ENCODE measurements at regions not wholly inside any gene's neighbourhood (a gene's known extent, or its start where the extent isn't known, plus 50 kb on each side); places are given as distances from the start of the nearest gene placed in this dataset.

DNA sequence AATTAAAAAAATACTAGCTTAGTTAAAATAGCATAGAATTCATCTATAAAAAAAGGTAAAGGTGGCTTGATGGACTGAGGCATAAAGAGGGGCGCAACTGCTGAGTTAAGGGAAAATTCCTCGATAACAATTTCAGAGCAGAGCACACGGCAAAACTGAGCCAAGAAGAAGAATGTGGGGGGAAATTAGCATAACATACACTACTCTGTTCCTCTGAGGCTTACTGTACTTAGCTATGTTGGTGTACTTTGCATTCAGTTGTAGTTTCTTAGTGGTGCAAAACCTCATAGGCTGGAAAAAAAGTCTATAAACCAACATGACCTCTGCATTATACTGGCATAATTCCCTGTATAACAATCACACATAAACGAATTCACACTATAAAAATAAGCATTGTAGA lies 357.9 kb upstream of the LRRC3B start:
- H3K9me3 ChIP-seq (ENCODE audit: control insufficient read depth, insufficient read depth, low read depth, low read length): no peaks in the 10 kb centered on the region
- no peak for DNase-seq (ENCODE audit: low read depth in 2 of 2)
- no peaks in the 10 kb centered on the region for H3K79me2 ChIP-seq (ENCODE audit: control insufficient read depth, insufficient read depth, low read length)
- H3K27ac ChIP-seq (ENCODE audit: insufficient read depth, low read length): no peak overlapping the region
- no peak overlapping the region for H3K4me2 ChIP-seq (ENCODE audit: extremely low read depth, insufficient read depth, low read length)
- no peak overlapping the region for H3K9ac ChIP-seq (ENCODE audit: insufficient read depth, low read length)
- H4K20me1 ChIP-seq (ENCODE audit: control insufficient read depth, extremely low read depth, insufficient read depth, low read length): no peaks in the 10 kb centered on the region
- H3K36me3 ChIP-seq (ENCODE audit: control insufficient read depth, insufficient read depth, low read length): no peaks in the 10 kb centered on the region
- no peak overlapping the region for H3K4me3 ChIP-seq (replicated peaks in 1 of 4; ENCODE audit: control extremely low read depth in 1 of 4, insufficient read depth in 1 of 4, low read depth in 3 of 4, low read length in 4 of 4)
- H2AFZ ChIP-seq (ENCODE audit: low read length): no peak overlapping the region
- no peak for TF ChIP-seq EZH2 (IDR thresholded peaks at IDR 0.05; ENCODE audit: low read length, missing control alignments)
- TF ChIP-seq, protein P1, sequence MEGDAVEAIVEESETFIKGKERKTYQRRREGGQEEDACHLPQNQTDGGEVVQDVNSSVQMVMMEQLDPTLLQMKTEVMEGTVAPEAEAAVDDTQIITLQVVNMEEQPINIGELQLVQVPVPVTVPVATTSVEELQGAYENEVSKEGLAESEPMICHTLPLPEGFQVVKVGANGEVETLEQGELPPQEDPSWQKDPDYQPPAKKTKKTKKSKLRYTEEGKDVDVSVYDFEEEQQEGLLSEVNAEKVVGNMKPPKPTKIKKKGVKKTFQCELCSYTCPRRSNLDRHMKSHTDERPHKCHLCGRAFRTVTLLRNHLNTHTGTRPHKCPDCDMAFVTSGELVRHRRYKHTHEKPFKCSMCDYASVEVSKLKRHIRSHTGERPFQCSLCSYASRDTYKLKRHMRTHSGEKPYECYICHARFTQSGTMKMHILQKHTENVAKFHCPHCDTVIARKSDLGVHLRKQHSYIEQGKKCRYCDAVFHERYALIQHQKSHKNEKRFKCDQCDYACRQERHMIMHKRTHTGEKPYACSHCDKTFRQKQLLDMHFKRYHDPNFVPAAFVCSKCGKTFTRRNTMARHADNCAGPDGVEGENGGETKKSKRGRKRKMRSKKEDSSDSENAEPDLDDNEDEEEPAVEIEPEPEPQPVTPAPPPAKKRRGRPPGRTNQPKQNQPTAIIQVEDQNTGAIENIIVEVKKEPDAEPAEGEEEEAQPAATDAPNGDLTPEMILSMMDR (conservative IDR thresholded peaks at IDR 0.05 in 1 of 2, IDR thresholded peaks at IDR 0.05 in 1 of 2; ENCODE audit: low read depth in 1 of 2, low read length in 2 of 2): no peak
- H3K4me1 ChIP-seq (ENCODE audit: control insufficient read depth, extremely low read depth, insufficient read depth, low read length): no peaks in the 10 kb centered on the region
- H3K27me3 ChIP-seq (ENCODE audit: control insufficient read depth, insufficient read depth, low read length): no peaks in the 10 kb centered on the region

DNA sequence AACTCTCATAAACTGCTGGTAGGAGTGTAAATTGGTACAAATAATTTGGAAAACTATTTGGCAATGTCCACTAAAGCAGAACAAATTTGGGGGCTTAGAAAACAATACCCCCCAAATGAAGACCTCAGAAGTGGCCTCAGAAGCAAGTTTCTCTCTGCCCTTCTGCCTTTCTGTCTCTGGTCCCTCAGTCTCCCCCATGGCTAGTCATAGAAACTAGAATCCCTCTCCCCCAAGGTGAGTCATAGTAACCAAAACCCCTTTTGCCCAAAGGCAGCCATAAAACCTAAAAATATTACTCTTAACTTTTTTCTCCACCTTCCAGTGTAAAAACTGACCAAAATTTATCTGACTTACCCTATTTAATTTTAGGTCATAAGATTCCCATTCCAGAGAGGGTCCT lies 350.7 kb upstream of the LRRC3B start:
- H4K20me1 ChIP-seq (ENCODE audit: control insufficient read depth, extremely low read depth, insufficient read depth, low read length): no peaks in the 10 kb centered on the region
- no peak overlapping the region for H3K27ac ChIP-seq (ENCODE audit: insufficient read depth, low read length)
- H3K9ac ChIP-seq (ENCODE audit: insufficient read depth, low read length): no peak overlapping the region
- H3K4me3 ChIP-seq (replicated peaks in 1 of 4; ENCODE audit: control extremely low read depth in 1 of 4, insufficient read depth in 1 of 4, low read depth in 3 of 4, low read length in 4 of 4): no peak overlapping the region
- H3K4me2 ChIP-seq (ENCODE audit: extremely low read depth, insufficient read depth, low read length): no peak overlapping the region
- TF ChIP-seq EZH2 (IDR thresholded peaks at IDR 0.05; ENCODE audit: low read length, missing control alignments): no peak
- TF ChIP-seq, protein P1 (conservative IDR thresholded peaks at IDR 0.05 in 1 of 2, IDR thresholded peaks at IDR 0.05 in 1 of 2; ENCODE audit: low read depth in 1 of 2, low read length in 2 of 2): no peak
- no peak overlapping the region for H2AFZ ChIP-seq (ENCODE audit: low read length)
- no peaks in the 10 kb centered on the region for H3K4me1 ChIP-seq (ENCODE audit: control insufficient read depth, extremely low read depth, insufficient read depth, low read length)
- H3K9me3 ChIP-seq (ENCODE audit: control insufficient read depth, insufficient read depth, low read depth, low read length): no peaks in the 10 kb centered on the region
- no peaks in the 10 kb centered on the region for H3K79me2 ChIP-seq (ENCODE audit: control insufficient read depth, insufficient read depth, low read length)
- no peak for DNase-seq (ENCODE audit: low read depth in 2 of 2)
- no peaks in the 10 kb centered on the region for H3K27me3 ChIP-seq (ENCODE audit: control insufficient read depth, insufficient read depth, low read length)
- no peaks in the 10 kb centered on the region for H3K36me3 ChIP-seq (ENCODE audit: control insufficient read depth, insufficient read depth, low read length)

DNA sequence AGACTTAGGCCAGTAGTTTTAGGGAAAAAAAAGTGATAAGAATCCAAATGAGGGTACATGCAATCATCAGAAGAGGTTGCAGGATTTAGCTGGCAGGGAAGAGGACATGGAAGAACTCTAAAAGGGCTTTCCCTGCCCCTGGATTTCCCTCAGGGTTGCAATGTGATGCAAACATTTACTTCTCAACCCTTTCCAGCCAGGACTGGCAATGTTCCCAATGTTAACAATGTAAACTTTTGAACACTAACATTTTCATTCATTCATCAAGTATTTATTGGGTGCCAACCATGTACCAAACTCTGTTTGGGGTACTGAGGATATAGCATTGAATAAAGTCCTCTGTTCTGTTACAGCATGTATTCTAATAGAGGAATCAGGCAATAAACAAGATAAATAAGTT lies 349.4 kb upstream of the LRRC3B start:
- Histone ChIP-seq H3K27me3 (ENCODE audit: control insufficient read depth, insufficient read depth, low read length) (no peaks in the 10 kb centered on the region), H3K4me3 (replicated peaks in 1 of 4; ENCODE audit: control extremely low read depth in 1 of 4, insufficient read depth in 1 of 4, low read depth in 3 of 4, low read length in 4 of 4) (no peak overlapping the region), H3K36me3 (ENCODE audit: control insufficient read depth, insufficient read depth, low read length) (no peaks in the 10 kb centered on the region), H3K9me3 (ENCODE audit: control insufficient read depth, insufficient read depth, low read depth, low read length) (no peaks in the 10 kb centered on the region), H2AFZ (ENCODE audit: low read length) (no peak overlapping the region), H3K4me1 (ENCODE audit: control insufficient read depth, extremely low read depth, insufficient read depth, low read length) (no peaks in the 10 kb centered on the region), H3K79me2 (ENCODE audit: control insufficient read depth, insufficient read depth, low read length) (no peaks in the 10 kb centered on the region), H3K9ac (ENCODE audit: insufficient read depth, low read length) (no peak overlapping the region), H3K4me2 (ENCODE audit: extremely low read depth, insufficient read depth, low read length) (no peak overlapping the region), H3K27ac (ENCODE audit: insufficient read depth, low read length) (no peak overlapping the region), H4K20me1 (ENCODE audit: control insufficient read depth, extremely low read depth, insufficient read depth, low read length) (no peaks in the 10 kb centered on the region)
- no peak for DNase-seq (ENCODE audit: low read depth in 2 of 2)
- TF ChIP-seq, protein P1 (conservative IDR thresholded peaks at IDR 0.05 in 1 of 2, IDR thresholded peaks at IDR 0.05 in 1 of 2; ENCODE audit: low read depth in 1 of 2, low read length in 2 of 2): no peak
- no peak for TF ChIP-seq EZH2 (IDR thresholded peaks at IDR 0.05; ENCODE audit: low read length, missing control alignments)
